ENCODE measurements at regions not wholly inside any gene's neighbourhood (a gene's known extent, or its start where the extent isn't known, plus 50 kb on each side); places are given as distances from the start of the nearest gene placed in this dataset.

GRCh38 chr16:86018941-86019340 is 120.0 kb downstream of the IRF8 start:
- TF ChIP-seq CTCF (IDR thresholded peaks at IDR 0.05; ENCODE audit: insufficient read depth, low read length, missing control alignments): no peak
- H3K4me3 ChIP-seq (ENCODE audit: low read depth, low read length): no peak overlapping the region
- no peak for DNase-seq (ENCODE audit: low read depth, low spot score)
- ChIA-PET POLR2A (no interaction called here), CTCF (interaction anchor here (0.9 to 5.4 kb wide), 2 partner anchors 14 to 198 kb away, joined by 3 to 97 read pairs; no protein-coding TSS in a partner anchor)

GRCh38 chr16:86019446-86020047 is 120.6 kb downstream of the IRF8 start:
- TF ChIP-seq CTCF (IDR thresholded peaks at IDR 0.05; ENCODE audit: insufficient read depth, low read length, missing control alignments): no peak
- CTCF ChIA-PET: interaction anchor here (2.1 to 5.4 kb wide), 2 partner anchors 199 to 498 kb away, joined by 8 to 97 read pairs; no protein-coding TSS in a partner anchor
- POLR2A ChIA-PET: no interaction called here
- no peak for DNase-seq (ENCODE audit: low read depth, low spot score)
- no peak overlapping the region for H3K4me3 ChIP-seq (ENCODE audit: low read depth, low read length)

- ChIA-PET CTCF (interaction anchor here (0.8 to 5.4 kb wide), 5 partner anchors 10 to 497 kb away, joined by 3 to 97 read pairs (median 4); no protein-coding TSS in a partner anchor), POLR2A (no interaction called here)
- DNase-seq (ENCODE audit: low read depth, low spot score): no peak
- H3K4me3 ChIP-seq (ENCODE audit: low read depth, low read length): no peak overlapping the region
- TF ChIP-seq CTCF (IDR thresholded peaks at IDR 0.05; ENCODE audit: insufficient read depth, low read length, missing control alignments): no peak
Observed at GRCh38 chr16:86020971-86021370, 122.0 kb downstream of the IRF8 start.

GRCh38 chr16:86022381-86022960 is 123.5 kb downstream of the IRF8 start:
- no peak overlapping the region for H3K4me3 ChIP-seq (ENCODE audit: low read depth, low read length)
- CTCF ChIA-PET: interaction anchor here (1.1 to 5.4 kb wide), 5 partner anchors 8 to 495 kb away, joined by 3 to 97 read pairs (median 3); no protein-coding TSS in a partner anchor
- DNase-seq (ENCODE audit: low read depth, low spot score): no peak
- POLR2A ChIA-PET: no interaction called here
- no peak for TF ChIP-seq CTCF (IDR thresholded peaks at IDR 0.05; ENCODE audit: insufficient read depth, low read length, missing control alignments)

- CTCF ChIA-PET: interaction anchor here (2.3 to 6.2 kb wide), 2 partner anchors 8 to 203 kb away, joined by 8 to 31 read pairs; no protein-coding TSS in a partner anchor
- TF ChIP-seq CTCF (IDR thresholded peaks at IDR 0.05; ENCODE audit: insufficient read depth, low read length, missing control alignments): no peak
- DNase-seq (ENCODE audit: low read depth, low spot score): no peak
- POLR2A ChIA-PET: no interaction called here
- no peak overlapping the region for H3K4me3 ChIP-seq (ENCODE audit: low read depth, low read length)
Observed at GRCh38 chr16:86024210-86024609, 125.2 kb downstream of the IRF8 start.

- TF ChIP-seq CTCF (IDR thresholded peaks at IDR 0.05; ENCODE audit: insufficient read depth, low read length, missing control alignments): no peak
- ChIA-PET POLR2A (no interaction called here), CTCF (interaction anchor here (2.3 to 6.2 kb wide), 2 partner anchors 9 to 205 kb away, joined by 8 to 31 read pairs; no protein-coding TSS in a partner anchor)
- no peak overlapping the region for H3K4me3 ChIP-seq (ENCODE audit: low read depth, low read length)
- no peak for DNase-seq (ENCODE audit: low read depth, low spot score)
Observed at GRCh38 chr16:86025706-86026105, 126.7 kb downstream of the IRF8 start.

Data from AG04449 (cell line).